ENCODE measurements at regions not wholly inside any gene's neighbourhood (a gene's known extent, or its start where the extent isn't known, plus 50 kb on each side); places are given as distances from the start of the nearest gene placed in this dataset.
"Not testable (repeated sequence)": the region's sequence is repeated elsewhere in the genome, so short reads cannot be mapped to it uniquely, and the experiment has no call there.

- no peak for ATAC-seq
- Histone ChIP-seq H3K4me2 (no peak overlapping the region), H3K4me3 (no peak overlapping the region), H3K9me3 (no peaks in the 10 kb centered on the region), H3K27ac (no peak overlapping the region), H3K4me1 (peaks cover 12% of the 10 kb centered on the region; the same call in 1 of the 3 replicates)
- no peak for DNase-seq (ENCODE audit: low read depth in 1 of 2, low spot score in 1 of 2)
- FAIRE-seq, result no peak
- 46% methylated on average over 1 of the region's 1 CpG for WGBS (ENCODE audit: missing lambda C conversion rate)
- POLR2A ChIA-PET, result no interaction called here
- TF ChIP-seq HOXB13 (CRISPR knock-in tag; IDR thresholded peaks at IDR 0.05; ENCODE audit: low read depth) (no peak), CEBPB (IDR thresholded peaks at IDR 0.05) (no peak), SMC3 (IDR thresholded peaks at IDR 0.05) (no peak), HMGXB4 (CRISPR knock-in tag; IDR thresholded peaks at IDR 0.05; ENCODE audit: borderline replicate concordance) (no peak), JUN (IDR thresholded peaks at IDR 0.05) (no peak), MYC (IDR thresholded peaks at IDR 0.05; ENCODE audit: borderline replicate concordance, low read length) (no peak), ZSCAN20 (CRISPR knock-in tag; IDR thresholded peaks at IDR 0.05) (no peak)
- TF ChIP-seq, protein P1, sequence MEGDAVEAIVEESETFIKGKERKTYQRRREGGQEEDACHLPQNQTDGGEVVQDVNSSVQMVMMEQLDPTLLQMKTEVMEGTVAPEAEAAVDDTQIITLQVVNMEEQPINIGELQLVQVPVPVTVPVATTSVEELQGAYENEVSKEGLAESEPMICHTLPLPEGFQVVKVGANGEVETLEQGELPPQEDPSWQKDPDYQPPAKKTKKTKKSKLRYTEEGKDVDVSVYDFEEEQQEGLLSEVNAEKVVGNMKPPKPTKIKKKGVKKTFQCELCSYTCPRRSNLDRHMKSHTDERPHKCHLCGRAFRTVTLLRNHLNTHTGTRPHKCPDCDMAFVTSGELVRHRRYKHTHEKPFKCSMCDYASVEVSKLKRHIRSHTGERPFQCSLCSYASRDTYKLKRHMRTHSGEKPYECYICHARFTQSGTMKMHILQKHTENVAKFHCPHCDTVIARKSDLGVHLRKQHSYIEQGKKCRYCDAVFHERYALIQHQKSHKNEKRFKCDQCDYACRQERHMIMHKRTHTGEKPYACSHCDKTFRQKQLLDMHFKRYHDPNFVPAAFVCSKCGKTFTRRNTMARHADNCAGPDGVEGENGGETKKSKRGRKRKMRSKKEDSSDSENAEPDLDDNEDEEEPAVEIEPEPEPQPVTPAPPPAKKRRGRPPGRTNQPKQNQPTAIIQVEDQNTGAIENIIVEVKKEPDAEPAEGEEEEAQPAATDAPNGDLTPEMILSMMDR (IDR thresholded peaks at IDR 0.05), result no peak
- TF ChIP-seq, protein P2, sequence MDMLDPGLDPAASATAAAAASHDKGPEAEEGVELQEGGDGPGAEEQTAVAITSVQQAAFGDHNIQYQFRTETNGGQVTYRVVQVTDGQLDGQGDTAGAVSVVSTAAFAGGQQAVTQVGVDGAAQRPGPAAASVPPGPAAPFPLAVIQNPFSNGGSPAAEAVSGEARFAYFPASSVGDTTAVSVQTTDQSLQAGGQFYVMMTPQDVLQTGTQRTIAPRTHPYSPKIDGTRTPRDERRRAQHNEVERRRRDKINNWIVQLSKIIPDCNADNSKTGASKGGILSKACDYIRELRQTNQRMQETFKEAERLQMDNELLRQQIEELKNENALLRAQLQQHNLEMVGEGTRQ (IDR thresholded peaks at IDR 0.05), result no peak
- CTCF ChIA-PET, result no interaction called here
These were observed 90.3 kb upstream of the RANBP6 start for GRCh38 chr9:6105738-6106137.

DNA sequence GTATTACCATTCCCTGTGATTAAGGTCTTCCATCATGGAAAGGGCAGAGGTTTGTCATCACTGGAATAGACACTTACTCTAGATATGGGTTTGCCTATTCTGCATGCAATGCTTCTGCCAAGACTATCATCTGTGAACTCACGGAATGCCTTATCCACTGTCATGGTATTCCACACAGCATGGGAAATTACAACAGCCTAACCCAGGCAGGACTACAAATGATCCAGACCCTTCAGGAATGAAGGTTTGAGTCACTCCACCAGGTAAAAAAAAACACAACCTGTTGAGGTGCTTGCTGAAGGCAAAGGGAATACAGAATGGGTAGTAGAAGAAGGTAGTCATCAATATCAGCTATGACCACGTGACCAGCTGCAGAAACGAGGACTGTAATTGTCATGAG lies 89.0 kb upstream of the RANBP6 start:
- TF ChIP-seq, protein P2 (IDR thresholded peaks at IDR 0.05), result peak; percentile 25; the same call in 1 of the 2 replicates
- DNase-seq (ENCODE audit: low read depth in 1 of 2, low spot score in 1 of 2); ATAC-seq; CTCF ChIA-PET; POLR2A ChIA-PET; H3K4me2 ChIP-seq; H3K9me3 ChIP-seq; FAIRE-seq; H3K4me3 ChIP-seq; H3K27ac ChIP-seq: not testable (repeated sequence)
- WGBS (ENCODE audit: missing lambda C conversion rate), result 45% methylated on average over 3 of the region's 3 CpGs
- peaks cover 12% of the 10 kb centered on the region; the same call in 1 of the 3 replicates for H3K4me1 ChIP-seq

DNA sequence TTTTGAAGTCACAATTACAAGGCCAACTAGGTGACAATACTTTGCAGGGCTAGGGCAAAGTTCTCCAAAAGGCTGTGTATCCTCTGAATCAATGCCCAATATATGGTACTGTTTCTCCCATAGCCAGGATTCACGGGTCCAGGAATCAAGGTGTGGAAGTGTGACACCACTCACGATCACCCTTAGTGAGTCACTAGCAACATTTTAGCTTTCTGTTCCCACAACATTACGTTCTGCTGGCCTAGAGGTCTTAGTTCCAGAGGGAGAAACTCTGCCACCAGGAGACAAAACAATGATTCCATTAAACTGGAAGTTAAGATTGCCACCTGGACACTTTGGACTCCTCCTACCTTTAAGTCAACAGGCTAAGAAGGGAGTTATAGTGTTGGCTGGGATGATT lies 88.5 kb upstream of the RANBP6 start:
- H3K27ac ChIP-seq; ATAC-seq; FAIRE-seq; H3K4me3 ChIP-seq; DNase-seq (ENCODE audit: low read depth in 1 of 2, low spot score in 1 of 2); CTCF ChIA-PET; POLR2A ChIA-PET; H3K4me2 ChIP-seq; H3K9me3 ChIP-seq: not testable (repeated sequence)
- H3K4me1 ChIP-seq, result peaks cover 12% of the 10 kb centered on the region; the same call in 1 of the 3 replicates
- 54% methylated on average over 3 of the region's 3 CpGs for WGBS (ENCODE audit: missing lambda C conversion rate)

DNA sequence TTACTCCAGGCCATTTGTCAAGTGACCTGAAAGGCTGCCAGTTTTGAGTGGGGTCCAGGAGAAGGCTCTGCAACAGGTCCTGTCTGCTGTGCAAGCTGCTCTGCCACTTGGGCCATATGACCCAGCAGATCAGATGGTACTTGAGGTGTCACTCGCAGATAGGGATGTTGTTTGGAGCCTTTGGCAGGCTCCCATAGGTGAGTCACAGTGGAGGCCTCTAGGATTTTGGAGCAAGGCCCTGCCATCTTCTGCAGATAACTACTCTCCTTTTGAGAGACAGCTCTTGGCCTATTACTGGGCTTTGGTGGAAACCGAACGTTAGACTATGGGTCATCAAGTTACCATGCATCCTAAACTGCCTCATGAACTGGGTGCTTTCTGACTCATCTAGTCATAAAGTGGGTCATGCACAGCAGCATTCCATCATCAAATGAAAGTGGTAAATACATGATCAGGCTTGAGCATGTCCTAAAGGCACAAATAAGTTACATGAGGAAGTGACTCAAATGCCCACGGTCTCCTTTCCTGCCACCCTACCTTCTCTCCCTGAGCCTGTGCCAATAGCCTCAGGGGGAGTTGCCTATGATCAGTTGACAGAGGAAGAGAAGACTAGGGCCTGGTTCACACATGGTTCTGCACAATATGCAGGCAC lies 87.0 kb upstream of the RANBP6 start:
- H3K9me3 ChIP-seq, H3K4me3 ChIP-seq, CTCF ChIA-PET, POLR2A ChIA-PET, ATAC-seq, FAIRE-seq: not testable (repeated sequence)
- Histone ChIP-seq H3K27ac (peak overlapping the region in 1 of 2 experiments; percentile 32; a peak in 2 of 6 replicates), H3K4me2 (peak overlapping the region; percentile 10; the same call in 1 of the 3 replicates), H3K4me1 (peaks cover 12% of the 10 kb centered on the region; the same call in 1 of the 3 replicates)
- peak; percentile 61 for TF ChIP-seq JUNB (IDR thresholded peaks at IDR 0.05)
- DNase-seq (ENCODE audit: low read depth in 1 of 2, low spot score in 1 of 2), result peak in 1 of 2 experiments; percentile 28
- 18% methylated on average over 4 of the region's 4 CpGs for WGBS (ENCODE audit: missing lambda C conversion rate)

DNA sequence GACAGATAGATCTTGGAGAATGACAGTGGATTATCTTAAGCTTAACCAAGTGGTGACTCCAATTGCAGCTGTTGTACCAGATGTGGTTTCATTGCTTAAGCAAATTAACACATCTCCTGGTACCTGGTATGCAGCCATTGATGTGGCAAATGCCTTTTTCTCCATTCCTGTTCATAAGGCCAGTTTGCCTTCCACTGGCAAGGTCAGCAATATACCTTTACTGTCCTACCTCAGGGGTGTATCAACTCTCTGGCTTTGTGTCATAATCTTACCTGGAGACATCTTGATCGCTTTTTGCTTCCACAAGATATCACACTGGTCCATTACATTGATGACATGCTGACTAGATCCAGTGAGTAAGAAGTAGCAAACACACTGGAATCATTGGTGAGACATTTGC lies 86.3 kb upstream of the RANBP6 start:
- H3K4me3 ChIP-seq; FAIRE-seq; POLR2A ChIA-PET; DNase-seq (ENCODE audit: low read depth in 1 of 2, low spot score in 1 of 2); H3K9me3 ChIP-seq; ATAC-seq; H3K4me2 ChIP-seq: not testable (repeated sequence)
- 75% methylated on average over 1 of the region's 1 CpG for WGBS (ENCODE audit: missing lambda C conversion rate)
- CTCF ChIA-PET, result interaction anchor here (1.1 kb wide), 1 partner anchor 47 kb away, joined by 3 read pairs; no protein-coding TSS in a partner anchor
- peak overlapping the region in 1 of 2 experiments; percentile 32; a peak in 1 of 6 replicates for H3K27ac ChIP-seq
- H3K4me1 ChIP-seq, result peaks cover 10% of the 10 kb centered on the region; the same call in 1 of the 3 replicates

GRCh38 chr9:6099346-6099745 lies 83.9 kb upstream of the RANBP6 start:
- DNase-seq (ENCODE audit: low read depth in 1 of 2, low spot score in 1 of 2); H3K4me2 ChIP-seq; H3K9me3 ChIP-seq; FAIRE-seq; ATAC-seq; H3K4me3 ChIP-seq; H3K27ac ChIP-seq; POLR2A ChIA-PET; H3K4me1 ChIP-seq: not testable (repeated sequence)
- CTCF ChIA-PET, result interaction anchor here (2.2 kb wide), 1 partner anchor 206 kb away, joined by 6 read pairs; no protein-coding TSS in a partner anchor
